H1 (cell line): ENCODE measurements at regions not wholly inside any gene's neighbourhood (a gene's known extent, or its start where the extent isn't known, plus 50 kb on each side); places are given as distances from the start of the nearest gene placed in this dataset.
A peak's percentile ranks its signal among the peaks of the same experiment; 100 is the strongest.

ENCODE experiments used
- CEBPB ChIP-seq: IDR thresholded peaks from 2 replicates; pipeline ENCODE4 v1.6.1; 2012; ENCODE audit warnings: low read depth, low read length
- CTCF ChIP-seq, 3 experiments: IDR thresholded peaks; 1 replicate in 2 of 3; 2 replicates in 1 of 3; pipeline versions ENCODE4 v1.5.1 to v1.6.1; 2011; ENCODE audit warnings: low read length in 3 of 3, mild to moderate bottlenecking in 3 of 3, inconsistent platforms in 2 of 3, low read depth in 1 of 3, moderate library complexity in 1 of 3; ENCODE audit not compliant: insufficient read depth in 1 of 3; ENCODE audit errors: control extremely low read depth in 1 of 3
- POLR2A ChIP-seq, 2 experiments: IDR thresholded peaks; 1 replicate in 1 of 2; 2 replicates in 1 of 2; pipeline ENCODE4 v1.6.1; 2011; ENCODE audit warnings: low read depth in 2 of 2, low read length in 2 of 2, mild to moderate bottlenecking in 2 of 2; ENCODE audit errors: control extremely low read depth in 1 of 2
- SIN3A ChIP-seq, 2 experiments: IDR thresholded peaks in 1 of 2; conservative IDR thresholded peaks in 1 of 2; 2 replicates each; pipeline ENCODE4 v1.6.1; 2011 to 2012; ENCODE audit warnings: low read length in 2 of 2, improper control_type of control experiment in 1 of 2, low read depth in 1 of 2, mild to moderate bottlenecking in 1 of 2
- SUZ12 ChIP-seq: fragments of 200-600 bp; sonication (generic); IDR thresholded peaks from 2 replicates; pipeline ENCODE4 v1.6.1; 2012; ENCODE audit warnings: mild to moderate bottlenecking, inconsistent platforms, low read length, moderate library complexity, mixed read lengths
- TAF1 ChIP-seq: IDR thresholded peaks from 2 replicates; pipeline ENCODE4 v1.6.1; 2011; ENCODE audit warnings: mild to moderate bottlenecking, low read depth, low read length

- TF ChIP-seq POLR2A (IDR thresholded peaks at IDR 0.05; ENCODE audit: control extremely low read depth in 1 of 2, low read depth in 2 of 2, low read length in 2 of 2) (no peak), SIN3A (conservative IDR thresholded peaks at IDR 0.05 in 1 of 2, IDR thresholded peaks at IDR 0.05 in 1 of 2; ENCODE audit: low read depth in 1 of 2, low read length in 2 of 2) (no peak), CTCF (IDR thresholded peaks at IDR 0.05; ENCODE audit: control extremely low read depth in 1 of 3, insufficient read depth in 1 of 3, low read depth in 1 of 3, low read length in 3 of 3) (no peak), SUZ12 (peak; percentile 99), TAF1 (no peak), CEBPB (no peak)
Observed at GRCh38 chr5:73301208-73301901, 128.4 kb downstream of the TMEM174 start.
